K562 (cell line): ENCODE measurements at regions not wholly inside any gene's neighbourhood (a gene's known extent, or its start where the extent isn't known, plus 50 kb on each side); places are given as distances from the start of the nearest gene placed in this dataset.

Experiments used
- ATAC-seq: fragments of 200-7000 bp; cut with Tn5 transposase; 3 replicates; pipeline ENCODE4 v1.9.1; 2020; ENCODE audit warnings: moderate library complexity
- BruUV-seq: library from RNA; stranded (reverse); fragments of 400-500 nt; replicated peaks from 2 replicates; lab custom pipeline; 2021; lab: Mats Ljungman, UMichigan
- CTCF ChIA-PET: fragments of 300-600 bp; formaldehyde crosslinking; extraction: SDS; loops from one replicate; lab custom pipeline; 2021; ENCODE audit warnings: low intra/inter-chr PET ratio; lab: Yijun Ruan, JAX
- POLR2A ChIA-PET: fragments of 300-600, 350-650 bp; sonication (Branson Sonifier 250); formaldehyde crosslinking; extraction: SDS; loops from one replicate; lab custom pipeline; 2021; ENCODE audit warnings: antibody characterized with exemption, inconsistent platforms; lab: Yijun Ruan, JAX
- DNase-seq, 4 experiments: peaks; one replicate each; pipeline versions ENCODE4 v3.0.0 to v3.0.0-alpha.2; 2011 to 2018; ENCODE audit warnings: low spot score in 3 of 4, mixed read lengths in 3 of 4; ENCODE audit errors: extremely low read depth in 1 of 4
- FAIRE-seq: peaks from 2 replicates; lab custom pipeline; 2011; peaks lifted over from hg19 to GRCh38; lab: Jason Lieb, UNC
- H2AFZ ChIP-seq: 2 replicates; pipeline ENCODE4 v1.6.0; 2011; ENCODE audit warnings: low read depth, low read length, control low read depth, inconsistent platforms
- H3K27ac ChIP-seq: fragments of 200-600 bp; 3 replicates; pipeline ENCODE4 v1.8.0; 2011; ENCODE audit warnings: low read depth, mild to moderate bottlenecking, control low read depth, inconsistent platforms, low read length, moderate library complexity, mixed read lengths; ENCODE audit errors: extremely low read depth
- H3K27me3 ChIP-seq, 2 experiments: fragments of 300-600 bp in 1 of 2; 2 replicates in 1 of 2; 3 replicates in 1 of 2; pipeline versions ENCODE4 v1.6.0 to v1.8.0; 2011; ENCODE audit warnings: inconsistent platforms in 2 of 2, low read length in 2 of 2, mild to moderate bottlenecking in 1 of 2, mixed read lengths in 1 of 2, moderate library complexity in 1 of 2; ENCODE audit not compliant: control insufficient read depth in 2 of 2, insufficient read depth in 2 of 2
- H3K36me3 ChIP-seq: fragments of 300-600 bp; 3 replicates; pipeline ENCODE4 v1.8.0; 2011; ENCODE audit warnings: mild to moderate bottlenecking, low read length, inconsistent platforms; ENCODE audit not compliant: control insufficient read depth, insufficient read depth
- H3K4me1 ChIP-seq, 2 experiments: fragments of 200-600 bp in 1 of 2; replicated peaks in 1 of 2; 2 replicates in 1 of 2; 3 replicates in 1 of 2; pipeline versions ENCODE4 v1.5.1 to v1.8.0; 2011; ENCODE audit warnings: inconsistent platforms in 2 of 2, low read length in 2 of 2, mild to moderate bottlenecking in 1 of 2, mixed read lengths in 1 of 2, moderate library complexity in 1 of 2; ENCODE audit not compliant: control insufficient read depth in 2 of 2, insufficient read depth in 2 of 2
- H3K4me2 ChIP-seq: 2 replicates; pipeline ENCODE4 v1.6.1; 2011; ENCODE audit warnings: low read length, control low read depth, inconsistent platforms, mixed read lengths; ENCODE audit not compliant: insufficient read depth
- H3K4me3 ChIP-seq: fragments of 200-600 bp; sonication (generic), shearing (Covaris generic); 2 replicates; pipeline ENCODE4 v1.5.1; 2016; ENCODE audit warnings: control low read depth, inconsistent platforms
- H3K79me2 ChIP-seq: fragments of 200-600 bp; 3 replicates; pipeline ENCODE4 v1.8.0; 2011; ENCODE audit warnings: low read length, inconsistent platforms; ENCODE audit not compliant: control insufficient read depth, insufficient read depth
- H3K9ac ChIP-seq, 2 experiments: 2 replicates each; pipeline versions ENCODE4 v1.6.0 to v1.6.1; 2011; ENCODE audit warnings: low read depth in 2 of 2, low read length in 2 of 2, control low read depth in 1 of 2, inconsistent platforms in 1 of 2, mild to moderate bottlenecking in 1 of 2, mixed read lengths in 1 of 2; ENCODE audit not compliant: insufficient read depth in 1 of 2
- H3K9me1 ChIP-seq: one replicate; pipeline ENCODE4 v1.6.0; 2011; ENCODE audit warnings: inconsistent platforms, mild to moderate bottlenecking, low read length, moderate library complexity; ENCODE audit not compliant: control insufficient read depth, insufficient read depth
- H3K9me3 ChIP-seq: replicated peaks from 2 replicates; pipeline ENCODE4 v1.5.1; 2011; ENCODE audit warnings: low read depth, low read length, inconsistent platforms; ENCODE audit not compliant: control insufficient read depth, insufficient read depth
- H4K20me1 ChIP-seq: replicated peaks from 2 replicates; pipeline ENCODE4 v1.6.1; 2011; ENCODE audit warnings: low read length, inconsistent platforms, mixed read lengths; ENCODE audit not compliant: control insufficient read depth, insufficient read depth
- FUS ChIP-seq: fragments of 200-400 bp; formaldehyde crosslinking; optimal IDR thresholded peaks from 2 replicates; pipeline ENCODE3; 2017; ENCODE audit warnings: low read depth, low read length
- IFI16 ChIP-seq: fragments of 250-450 bp; sonication (Bioruptor Pico); IDR thresholded peaks from 2 replicates; pipeline ENCODE4 v2.1.2; 2022; ENCODE audit warnings: mild to moderate bottlenecking, inconsistent platforms
- RBM22 ChIP-seq: fragments of 200-400 bp; formaldehyde crosslinking; IDR thresholded peaks from 2 replicates; pipeline ENCODE4 v1.6.1; 2018; ENCODE audit warnings: low read length, low read depth; ENCODE audit not compliant: poor library complexity, severe bottlenecking
- SIN3B ChIP-seq: fragments of 450-650 bp; IDR thresholded peaks from 2 replicates; pipeline ENCODE4 v1.6.1; 2017; ENCODE audit warnings: low read depth, mild to moderate bottlenecking, moderate library complexity
- SNAPC5 ChIP-seq: fragments of 250-450 bp; sonication (Bioruptor Pico); IDR thresholded peaks from 2 replicates; pipeline ENCODE4 v1.8.0; 2021; ENCODE audit warnings: moderate library complexity, mild to moderate bottlenecking, inconsistent platforms
- ZBTB1 ChIP-seq: sonication (generic); formaldehyde crosslinking; IDR thresholded peaks from 2 replicates; pipeline ENCODE4 v1.8.1; 2023; ENCODE audit warnings: missing genetic modification reagents, low read depth, mild to moderate bottlenecking, borderline replicate concordance
- ZC3H11A ChIP-seq: IDR thresholded peaks from 2 replicates; pipeline ENCODE4 v1.6.1; 2012; ENCODE audit warnings: low read depth, low read length, improper control_type of control experiment
- ZNF586 ChIP-seq: fragments of 450-650 bp; formaldehyde crosslinking; conservative IDR thresholded peaks from 2 replicates; pipeline ENCODE4 v1.4.0; 2020; ENCODE audit warnings: mild to moderate bottlenecking, moderate library complexity
- ZNF79 ChIP-seq: fragments of 250-450 bp; sonication (Bioruptor Pico); IDR thresholded peaks from 2 replicates; pipeline ENCODE4 v1.4.0; 2020; ENCODE audit warnings: low read depth, mild to moderate bottlenecking, moderate library complexity
- WGBS: fragments of 100-300 bp; shearing (Covaris generic); methylation state at CpG from one replicate; pipeline ENCODE4 v1.1.6; 2016; ENCODE audit warnings: low coverage, mixed read lengths; ENCODE audit not compliant: insufficient coverage; ENCODE audit errors: missing lambda C conversion rate; 5-methylcytosine and 5-hydroxymethylcytosine counted together
- in situ Hi-C: fragments of 300-500 bp; cut with MboI; formaldehyde crosslinking; loops from 4 replicates; pipeline ENCODE4 v1.15.0; 2018; ENCODE audit warnings: inconsistent platforms, mixed read lengths
- intact Hi-C: fragments of 100-400 bp; cut with micrococcal nuclease; formaldehyde crosslinking; loops from 2 replicates; pipeline ENCODE4 v1.14.2; 2022

GRCh38 chr1:5552787-5553484 lies 439.3 kb downstream of the NPHP4 start (continued):
- no peak for TF ChIP-seq SNAPC5 (CRISPR knock-in tag)
- no peak for TF ChIP-seq ZBTB1
- no peak for TF ChIP-seq IFI16 (CRISPR knock-in tag)
- TF ChIP-seq RBM22, result no peak
- TF ChIP-seq ZC3H11A, result no peak
- TF ChIP-seq FUS, result no peak

GRCh38 chr1:5551274-5551975 lies 440.8 kb downstream of the NPHP4 start:
- no peaks in the 10 kb centered on the region for H3K79me2 ChIP-seq
- BruUV-seq, result no TSS peak
- POLR2A ChIA-PET, result no interaction called here
- no peak overlapping the region for H3K4me2 ChIP-seq
- CTCF ChIA-PET, result no interaction called here
- no peaks in the 10 kb centered on the region for H3K9me1 ChIP-seq
- H3K27me3 ChIP-seq, result no peaks in the 10 kb centered on the region
- H4K20me1 ChIP-seq, result no peaks in the 10 kb centered on the region
- DNase-seq (peak in 3 of 4 experiments; percentile 18 to 24 (median 23)), FAIRE-seq (no peak), ATAC-seq (no peak)
- H3K9me3 ChIP-seq, result no peaks in the 10 kb centered on the region
- no peak overlapping the region for H3K9ac ChIP-seq
- intact Hi-C loops, result no loop called here
- H3K4me1 ChIP-seq, result no peaks in the 10 kb centered on the region
- no peak overlapping the region for H2AFZ ChIP-seq
- no peak overlapping the region for H3K4me3 ChIP-seq
- H3K36me3 ChIP-seq, result no peaks in the 10 kb centered on the region
- no peak overlapping the region for H3K27ac ChIP-seq
- in situ Hi-C loops, result no loop called here
- under 1% methylated on average over 8 of the region's 8 CpGs for WGBS
- TF ChIP-seq ZNF79 (CRISPR knock-in tag) (no peak), ZNF586 (CRISPR knock-in tag) (no peak), SIN3B (no peak)
